ENCODE measurements at regions not wholly inside any gene's neighbourhood (a gene's known extent, or its start where the extent isn't known, plus 50 kb on each side); places are given as distances from the start of the nearest gene placed in this dataset.

- TF ChIP-seq, protein P1, sequence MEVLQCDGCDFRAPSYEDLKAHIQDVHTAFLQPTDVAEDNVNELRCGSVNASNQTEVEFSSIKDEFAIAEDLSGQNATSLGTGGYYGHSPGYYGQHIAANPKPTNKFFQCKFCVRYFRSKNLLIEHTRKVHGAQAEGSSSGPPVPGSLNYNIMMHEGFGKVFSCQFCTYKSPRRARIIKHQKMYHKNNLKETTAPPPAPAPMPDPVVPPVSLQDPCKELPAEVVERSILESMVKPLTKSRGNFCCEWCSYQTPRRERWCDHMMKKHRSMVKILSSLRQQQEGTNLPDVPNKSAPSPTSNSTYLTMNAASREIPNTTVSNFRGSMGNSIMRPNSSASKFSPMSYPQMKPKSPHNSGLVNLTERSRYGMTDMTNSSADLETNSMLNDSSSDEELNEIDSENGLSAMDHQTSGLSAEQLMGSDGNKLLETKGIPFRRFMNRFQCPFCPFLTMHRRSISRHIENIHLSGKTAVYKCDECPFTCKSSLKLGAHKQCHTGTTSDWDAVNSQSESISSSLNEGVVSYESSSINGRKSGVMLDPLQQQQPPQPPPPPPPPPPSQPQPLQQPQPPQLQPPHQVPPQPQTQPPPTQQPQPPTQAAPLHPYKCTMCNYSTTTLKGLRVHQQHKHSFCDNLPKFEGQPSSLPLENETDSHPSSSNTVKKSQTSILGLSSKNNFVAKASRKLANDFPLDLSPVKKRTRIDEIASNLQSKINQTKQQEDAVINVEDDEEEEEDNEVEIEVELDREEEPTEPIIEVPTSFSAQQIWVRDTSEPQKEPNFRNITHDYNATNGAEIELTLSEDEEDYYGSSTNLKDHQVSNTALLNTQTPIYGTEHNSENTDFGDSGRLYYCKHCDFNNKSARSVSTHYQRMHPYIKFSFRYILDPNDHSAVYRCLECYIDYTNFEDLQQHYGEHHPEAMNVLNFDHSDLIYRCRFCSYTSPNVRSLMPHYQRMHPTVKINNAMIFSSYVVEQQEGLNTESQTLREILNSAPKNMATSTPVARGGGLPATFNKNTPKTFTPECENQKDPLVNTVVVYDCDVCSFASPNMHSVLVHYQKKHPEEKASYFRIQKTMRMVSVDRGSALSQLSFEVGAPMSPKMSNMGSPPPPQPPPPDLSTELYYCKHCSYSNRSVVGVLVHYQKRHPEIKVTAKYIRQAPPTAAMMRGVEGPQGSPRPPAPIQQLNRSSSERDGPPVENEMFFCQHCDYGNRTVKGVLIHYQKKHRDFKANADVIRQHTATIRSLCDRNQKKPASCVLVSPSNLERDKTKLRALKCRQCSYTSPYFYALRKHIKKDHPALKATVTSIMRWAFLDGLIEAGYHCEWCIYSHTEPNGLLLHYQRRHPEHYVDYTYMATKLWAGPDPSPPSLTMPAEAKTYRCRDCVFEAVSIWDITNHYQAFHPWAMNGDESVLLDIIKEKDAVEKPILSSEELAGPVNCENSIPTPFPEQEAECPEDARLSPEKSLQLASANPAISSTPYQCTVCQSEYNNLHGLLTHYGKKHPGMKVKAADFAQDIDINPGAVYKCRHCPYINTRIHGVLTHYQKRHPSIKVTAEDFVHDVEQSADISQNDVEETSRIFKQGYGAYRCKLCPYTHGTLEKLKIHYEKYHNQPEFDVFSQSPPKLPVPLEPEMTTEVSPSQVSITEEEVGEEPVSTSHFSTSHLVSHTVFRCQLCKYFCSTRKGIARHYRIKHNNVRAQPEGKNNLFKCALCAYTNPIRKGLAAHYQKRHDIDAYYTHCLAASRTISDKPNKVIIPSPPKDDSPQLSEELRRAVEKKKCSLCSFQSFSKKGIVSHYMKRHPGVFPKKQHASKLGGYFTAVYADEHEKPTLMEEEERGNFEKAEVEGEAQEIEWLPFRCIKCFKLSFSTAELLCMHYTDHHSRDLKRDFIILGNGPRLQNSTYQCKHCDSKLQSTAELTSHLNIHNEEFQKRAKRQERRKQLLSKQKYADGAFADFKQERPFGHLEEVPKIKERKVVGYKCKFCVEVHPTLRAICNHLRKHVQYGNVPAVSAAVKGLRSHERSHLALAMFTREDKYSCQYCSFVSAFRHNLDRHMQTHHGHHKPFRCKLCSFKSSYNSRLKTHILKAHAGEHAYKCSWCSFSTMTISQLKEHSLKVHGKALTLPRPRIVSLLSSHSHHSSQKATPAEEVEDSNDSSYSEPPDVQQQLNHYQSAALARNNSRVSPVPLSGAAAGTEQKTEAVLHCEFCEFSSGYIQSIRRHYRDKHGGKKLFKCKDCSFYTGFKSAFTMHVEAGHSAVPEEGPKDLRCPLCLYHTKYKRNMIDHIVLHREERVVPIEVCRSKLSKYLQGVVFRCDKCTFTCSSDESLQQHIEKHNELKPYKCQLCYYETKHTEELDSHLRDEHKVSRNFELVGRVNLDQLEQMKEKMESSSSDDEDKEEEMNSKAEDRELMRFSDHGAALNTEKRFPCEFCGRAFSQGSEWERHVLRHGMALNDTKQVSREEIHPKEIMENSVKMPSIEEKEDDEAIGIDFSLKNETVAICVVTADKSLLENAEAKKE (CRISPR knock-in tag; IDR thresholded peaks at IDR 0.05), result no peak
- TF ChIP-seq, protein P2, sequence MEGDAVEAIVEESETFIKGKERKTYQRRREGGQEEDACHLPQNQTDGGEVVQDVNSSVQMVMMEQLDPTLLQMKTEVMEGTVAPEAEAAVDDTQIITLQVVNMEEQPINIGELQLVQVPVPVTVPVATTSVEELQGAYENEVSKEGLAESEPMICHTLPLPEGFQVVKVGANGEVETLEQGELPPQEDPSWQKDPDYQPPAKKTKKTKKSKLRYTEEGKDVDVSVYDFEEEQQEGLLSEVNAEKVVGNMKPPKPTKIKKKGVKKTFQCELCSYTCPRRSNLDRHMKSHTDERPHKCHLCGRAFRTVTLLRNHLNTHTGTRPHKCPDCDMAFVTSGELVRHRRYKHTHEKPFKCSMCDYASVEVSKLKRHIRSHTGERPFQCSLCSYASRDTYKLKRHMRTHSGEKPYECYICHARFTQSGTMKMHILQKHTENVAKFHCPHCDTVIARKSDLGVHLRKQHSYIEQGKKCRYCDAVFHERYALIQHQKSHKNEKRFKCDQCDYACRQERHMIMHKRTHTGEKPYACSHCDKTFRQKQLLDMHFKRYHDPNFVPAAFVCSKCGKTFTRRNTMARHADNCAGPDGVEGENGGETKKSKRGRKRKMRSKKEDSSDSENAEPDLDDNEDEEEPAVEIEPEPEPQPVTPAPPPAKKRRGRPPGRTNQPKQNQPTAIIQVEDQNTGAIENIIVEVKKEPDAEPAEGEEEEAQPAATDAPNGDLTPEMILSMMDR (conservative IDR thresholded peaks at IDR 0.05; ENCODE audit: low read depth in 2 of 2), result no peak
- no peak for TF ChIP-seq EZH2phosphoT487 (IDR thresholded peaks at IDR 0.05; ENCODE audit: unreplicated experiment)
- no peak for TF ChIP-seq ZNF114 (CRISPR knock-in tag; IDR thresholded peaks at IDR 0.05)
- no peak for TF ChIP-seq ZNF331 (CRISPR knock-in tag; IDR thresholded peaks at IDR 0.05; ENCODE audit: low read depth)
- TF ChIP-seq CREB1 (CRISPR knock-in tag; IDR thresholded peaks at IDR 0.05; ENCODE audit: low read depth), result no peak
- TF ChIP-seq STAT1 (IDR thresholded peaks at IDR 0.05; ENCODE audit: unreplicated experiment), result no peak
- TF ChIP-seq NANOG (IDR thresholded peaks at IDR 0.05; ENCODE audit: borderline replicate concordance), result no peak
These were observed 202.3 kb upstream of the CENPE start (continued) for GRCh38 chr4:103400405-103400804.

DNA sequence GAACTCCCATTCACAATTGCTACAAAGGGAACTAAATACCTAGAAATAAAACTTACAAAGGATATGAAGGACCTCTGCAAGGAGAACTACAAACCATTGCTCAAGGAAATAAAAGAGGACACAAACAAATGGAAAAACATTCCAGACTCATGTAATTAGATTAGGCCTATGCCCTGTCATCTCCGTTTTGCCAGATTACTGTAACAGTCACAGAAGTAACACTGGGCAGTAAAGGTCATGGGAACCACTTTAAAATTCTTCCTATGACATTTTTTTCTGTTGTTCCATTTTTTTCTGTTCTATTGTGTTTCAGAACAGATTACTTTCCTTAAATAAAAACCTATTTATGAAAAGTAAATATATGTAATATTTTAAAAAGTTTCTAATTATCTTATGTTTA is 199.4 kb upstream of the CENPE start:
- Histone ChIP-seq H3K4me3 (no peak overlapping the region), H3F3A (replicated peaks; ENCODE audit: low read depth) (no peaks in the 10 kb centered on the region), H2AFZ (no peak overlapping the region), H3K9me2 (ENCODE audit: insufficient read depth) (no peaks in the 10 kb centered on the region), H3K36me3 (ENCODE audit: insufficient read depth) (no peaks in the 10 kb centered on the region), H3K4me1 (ENCODE audit: insufficient read depth) (peaks cover 4% of the 10 kb centered on the region; the same call in 1 of the 2 replicates), H4K20me1 (replicated peaks; ENCODE audit: insufficient read depth) (no peaks in the 10 kb centered on the region), H3K4me2 (no peak overlapping the region), H3K27ac (ENCODE audit: low read depth) (no peak overlapping the region), H3K27me3 (ENCODE audit: insufficient read depth) (no peaks in the 10 kb centered on the region), H3K79me2 (replicated peaks; ENCODE audit: insufficient read depth) (no peaks in the 10 kb centered on the region)
- Mint-ChIP-seq H3K4me1 (peaks cover 10% of the 10 kb centered on the region), H3K4me3 (no peak overlapping the region), H3K27ac (no peak overlapping the region), H3K27me3 (ENCODE audit: insufficient read depth, low read depth, poor library complexity) (no peaks in the 10 kb centered on the region), H3K36me3 (ENCODE audit: low read depth) (no peaks in the 10 kb centered on the region), H3K9me3 (no peaks in the 10 kb centered on the region; the same call in 2 of the 3 replicates)
- DNase-seq (ENCODE audit: low spot score) (no peak), ATAC-seq (no peak)
- TF ChIP-seq, protein P1 (CRISPR knock-in tag; IDR thresholded peaks at IDR 0.05), result no peak
- TF ChIP-seq NANOG (IDR thresholded peaks at IDR 0.05; ENCODE audit: borderline replicate concordance), result no peak
- no peak for TF ChIP-seq ZNF331 (CRISPR knock-in tag; IDR thresholded peaks at IDR 0.05; ENCODE audit: low read depth)
